IMR-90 (cell line): ENCODE measurements at regions not wholly inside any gene's neighbourhood (a gene's known extent, or its start where the extent isn't known, plus 50 kb on each side); places are given as distances from the start of the nearest gene placed in this dataset.

Experiments
- ATAC-seq: fragments of 200-7000 bp; cut with Tn5 transposase; 2 replicates; pipeline ENCODE4 v1.9.1; 2020; ENCODE audit warnings: low read depth, mild to moderate bottlenecking, moderate library complexity
- BruUV-seq: library from RNA; stranded (reverse); fragments of 400-500 nt; replicated peaks from 2 replicates; lab custom pipeline; 2021; lab: Mats Ljungman, UMichigan
- CTCF ChIA-PET: fragments of 300-600 bp; formaldehyde crosslinking; extraction: SDS; loops from one replicate; lab custom pipeline; 2021; ENCODE audit warnings: antibody characterized with exemption; lab: Yijun Ruan, JAX
- POLR2A ChIA-PET: fragments of 300-600 bp; sonication (Branson Sonifier 250); formaldehyde crosslinking; loops from one replicate; lab custom pipeline; 2022; ENCODE audit warnings: antibody characterized with exemption; ENCODE audit not compliant: unreplicated experiment; lab: Charles Lee
- DNase-seq: peaks from one replicate; pipeline ENCODE4 v3.0.0; 2013
- H2AFZ ChIP-seq: replicated peaks from 2 replicates; pipeline ENCODE3; 2013; ENCODE audit warnings: low read length, mild to moderate bottlenecking; ENCODE audit not compliant: poor library complexity
- H2AK5ac ChIP-seq: 2 replicates; pipeline ENCODE4 v1.6.1; 2013; ENCODE audit warnings: low read depth, low read length, inconsistent platforms
- H2AK9ac ChIP-seq: replicated peaks from 2 replicates; pipeline ENCODE3; 2013; ENCODE audit warnings: mild to moderate bottlenecking, low read depth, low read length, moderate library complexity; ENCODE audit not compliant: poor library complexity
- H2BK120ac ChIP-seq: 2 replicates; pipeline ENCODE4 v1.6.1; 2013; ENCODE audit warnings: low read depth, low read length, inconsistent platforms
- H2BK15ac ChIP-seq: 3 replicates; pipeline ENCODE4 v1.6.1; 2013; ENCODE audit warnings: low read depth, low read length, inconsistent platforms
- H2BK20ac ChIP-seq: 2 replicates; pipeline ENCODE4 v1.6.1; 2013; ENCODE audit warnings: low read depth, mild to moderate bottlenecking, inconsistent platforms, low read length, moderate library complexity
- H2BK5ac ChIP-seq: 2 replicates; pipeline ENCODE4 v1.6.1; 2013; ENCODE audit warnings: mild to moderate bottlenecking, low read depth, low read length, inconsistent platforms; ENCODE audit not compliant: poor library complexity, severe bottlenecking
- H3K14ac ChIP-seq: replicated peaks from 2 replicates; pipeline ENCODE4 v1.6.1; 2013; ENCODE audit warnings: low read depth, low read length, inconsistent platforms
- H3K18ac ChIP-seq: 2 replicates; pipeline ENCODE4 v1.6.1; 2013; ENCODE audit warnings: low read depth, low read length, control low read depth
- H3K23ac ChIP-seq: 2 replicates; pipeline ENCODE4 v1.6.1; 2013; ENCODE audit warnings: low read depth, low read length, inconsistent platforms
- H3K27ac ChIP-seq: 2 replicates; pipeline ENCODE4 v1.5.1; 2013; ENCODE audit warnings: mild to moderate bottlenecking, control low read depth, low read length; ENCODE audit not compliant: insufficient read depth
- H3K27me3 ChIP-seq: 2 replicates; pipeline ENCODE4 v1.6.1; 2013; ENCODE audit warnings: low read length; ENCODE audit not compliant: control insufficient read depth, insufficient read depth
- H3K36me3 ChIP-seq: 2 replicates; pipeline ENCODE4 v1.6.1; 2013; ENCODE audit warnings: low read length, mixed read lengths; ENCODE audit not compliant: control insufficient read depth, insufficient read depth
- H3K4ac ChIP-seq: 2 replicates; pipeline ENCODE4 v1.6.1; 2013; ENCODE audit warnings: low read depth, low read length, inconsistent platforms
- H3K4me1 ChIP-seq: 2 replicates; pipeline ENCODE4 v1.6.1; 2013; ENCODE audit warnings: low read length, mixed read lengths; ENCODE audit not compliant: control insufficient read depth, insufficient read depth
- H3K4me2 ChIP-seq: 2 replicates; pipeline ENCODE4 v1.6.1; 2013; ENCODE audit warnings: low read depth, mild to moderate bottlenecking, control low read depth, low read length, moderate library complexity
- H3K4me3 ChIP-seq: 2 replicates; pipeline ENCODE4 v1.5.1; 2013; ENCODE audit warnings: low read depth, mild to moderate bottlenecking, control low read depth, low read length, moderate library complexity; ENCODE audit not compliant: insufficient read depth
- H3K56ac ChIP-seq: 2 replicates; pipeline ENCODE4 v1.6.1; 2013; ENCODE audit warnings: low read length, inconsistent platforms; ENCODE audit not compliant: insufficient read depth; ENCODE audit errors: extremely low read depth
- H3K79me1 ChIP-seq, 2 experiments: 2 replicates each; pipeline ENCODE4 v1.6.1; 2013; ENCODE audit warnings: low read length in 2 of 2, inconsistent platforms in 1 of 2, low read depth in 1 of 2
- H3K9ac ChIP-seq: 2 replicates; pipeline ENCODE4 v1.6.1; 2013; ENCODE audit warnings: low read depth, low read length, control low read depth
- H3K9me1 ChIP-seq: 2 replicates; pipeline ENCODE4 v1.6.1; 2013; ENCODE audit warnings: low read length, inconsistent platforms; ENCODE audit not compliant: insufficient read depth
- H3K9me3 ChIP-seq: 2 replicates; pipeline ENCODE4 v1.6.1; 2013; ENCODE audit warnings: low read length; ENCODE audit not compliant: control insufficient read depth, insufficient read depth
- H4K20me1 ChIP-seq: 2 replicates; pipeline ENCODE4 v1.6.1; 2013; ENCODE audit warnings: low read length, inconsistent platforms; ENCODE audit not compliant: insufficient read depth
- H4K5ac ChIP-seq: 2 replicates; pipeline ENCODE4 v1.6.1; 2013; ENCODE audit warnings: mild to moderate bottlenecking, low read depth, low read length, control low read depth
- H4K8ac ChIP-seq, 2 experiments: 2 replicates each; pipeline ENCODE4 v1.6.1; 2013; ENCODE audit warnings: low read depth in 2 of 2, low read length in 2 of 2, control low read depth in 1 of 2, inconsistent platforms in 1 of 2
- H4K91ac ChIP-seq: 2 replicates; pipeline ENCODE4 v1.6.1; 2013; ENCODE audit warnings: low read depth, low read length, inconsistent platforms; ENCODE audit not compliant: insufficient read depth
- BHLHE40 ChIP-seq: fragments of 150-350 bp; IDR thresholded peaks from 2 replicates; pipeline ENCODE4 v1.6.1; 2016; ENCODE audit warnings: mild to moderate bottlenecking, low read depth, low read length
- CEBPB ChIP-seq: IDR thresholded peaks from 2 replicates; pipeline ENCODE4 v1.6.1; 2012; ENCODE audit warnings: low read depth, low read length, improper control_type of control experiment
- CHD1 ChIP-seq: IDR thresholded peaks from 2 replicates; pipeline ENCODE4 v1.6.1; 2012; ENCODE audit warnings: low read depth, low read length, improper control_type of control experiment
- CTCF ChIP-seq: conservative IDR thresholded peaks from 2 replicates; pipeline ENCODE4 v1.5.1; 2012; ENCODE audit warnings: mild to moderate bottlenecking, low read depth, low read length, improper control_type of control experiment
- ELK1 ChIP-seq: fragments of 150-350 bp; IDR thresholded peaks from 2 replicates; pipeline ENCODE4 v1.6.1; 2016; ENCODE audit warnings: low read depth, mild to moderate bottlenecking, low read length, moderate library complexity, borderline replicate concordance
- FOS ChIP-seq: fragments of 150-350 bp; IDR thresholded peaks from 2 replicates; pipeline ENCODE4 v1.6.1; 2016; ENCODE audit warnings: low read depth, low read length
- MAFK ChIP-seq: IDR thresholded peaks from 2 replicates; pipeline ENCODE4 v1.6.1; 2012; ENCODE audit warnings: low read depth, low read length, improper control_type of control experiment
- MAZ ChIP-seq: IDR thresholded peaks from 2 replicates; pipeline ENCODE4 v1.6.1; 2012; ENCODE audit warnings: low read depth, mild to moderate bottlenecking, low read length, improper control_type of control experiment, moderate library complexity, borderline replicate concordance
- MXI1 ChIP-seq: IDR thresholded peaks from 2 replicates; pipeline ENCODE4 v1.6.1; 2012; ENCODE audit warnings: low read depth, mild to moderate bottlenecking, low read length, moderate library complexity, borderline replicate concordance
- NFE2L2 ChIP-seq: fragments of 150-350 bp; IDR thresholded peaks from 2 replicates; pipeline ENCODE4 v1.6.1; 2016; ENCODE audit warnings: low read depth, mild to moderate bottlenecking, low read length
- POLR2A ChIP-seq: IDR thresholded peaks from 2 replicates; pipeline ENCODE4 v1.6.1; 2012; ENCODE audit warnings: mild to moderate bottlenecking, low read depth, low read length
- RAD21 ChIP-seq: IDR thresholded peaks from 2 replicates; pipeline ENCODE4 v1.6.1; 2012; ENCODE audit warnings: low read length, improper control_type of control experiment
- RCOR1 ChIP-seq: IDR thresholded peaks from 2 replicates; pipeline ENCODE4 v1.6.1; 2012; ENCODE audit warnings: mild to moderate bottlenecking, low read length, improper control_type of control experiment; ENCODE audit not compliant: insufficient replicate concordance
- RFX5 ChIP-seq: IDR thresholded peaks from 2 replicates; pipeline ENCODE4 v1.8.0; 2012; ENCODE audit warnings: low read depth, mild to moderate bottlenecking, low read length, moderate library complexity
- SMC3 ChIP-seq: fragments of 150-350 bp; IDR thresholded peaks from 2 replicates; pipeline ENCODE4 v1.6.1; 2016; ENCODE audit warnings: low read depth, mild to moderate bottlenecking, antibody characterized with exemption, low read length, moderate library complexity
- USF2 ChIP-seq: fragments of 150-350 bp; IDR thresholded peaks from 2 replicates; pipeline ENCODE4 v1.6.1; 2017; ENCODE audit warnings: mild to moderate bottlenecking, antibody characterized with exemption, low read length, low read depth
- WGBS, 2 experiments: methylation state at CpG; one replicate each; pipeline versions ENCODE4 v1.1.5 to v1.1.7; 2013; ENCODE audit warnings: missing lambda C conversion rate in 2 of 2; ENCODE audit not compliant: insufficient read length in 1 of 2; ENCODE audit errors: extremely low coverage in 2 of 2; 5-methylcytosine and 5-hydroxymethylcytosine counted together
- dilution Hi-C: fragments of 300-500 bp; cut with HindIII; formaldehyde crosslinking; loops from one replicate; pipeline ENCODE4 v1.14.3; 2018; ENCODE audit warnings: low sequenced_read_pairs; ENCODE audit not compliant: unreplicated experiment
- in situ Hi-C: fragments of 300-500 bp; cut with MboI; formaldehyde crosslinking; loops from 3 replicates; pipeline ENCODE4 v1.14.3; 2019; ENCODE audit warnings: low sequenced_read_pairs, inconsistent platforms, mixed read lengths
- intact Hi-C: fragments of 100-400 bp; cut with micrococcal nuclease; formaldehyde crosslinking; loops from 2 replicates; pipeline ENCODE4 v1.10.0; 2022

- no peak overlapping the region for H2BK5ac ChIP-seq
- no peaks in the 10 kb centered on the region for H4K20me1 ChIP-seq
- no peaks in the 10 kb centered on the region for H3K9me1 ChIP-seq
- in situ Hi-C loops: no loop called here
- no TSS peak for BruUV-seq
- no peak overlapping the region for H3K18ac ChIP-seq
- peaks cover 2% of the 10 kb centered on the region; the same call in 1 of the 2 replicates for H3K9me3 ChIP-seq
- no peaks in the 10 kb centered on the region for H3K36me3 ChIP-seq
- no peak overlapping the region for H3K27ac ChIP-seq
- no peak overlapping the region for H2AFZ ChIP-seq
- no peak overlapping the region for H3K4ac ChIP-seq
- no peak overlapping the region for H4K5ac ChIP-seq
- no peak overlapping the region for H2AK5ac ChIP-seq
- WGBS, 2 experiments: no CpG with 5 or more reads among the region's 2 CpGs
- no peak for TF ChIP-seq USF2
- no peak for TF ChIP-seq BHLHE40
- no peak for TF ChIP-seq SMC3
- TF ChIP-seq RCOR1: no peak
- no peak for TF ChIP-seq MXI1
- TF ChIP-seq RFX5: no peak
- TF ChIP-seq ELK1: no peak
- TF ChIP-seq CTCF: no peak
- no peak for TF ChIP-seq MAFK
- no peak for TF ChIP-seq POLR2A
- TF ChIP-seq CEBPB: no peak
- no peak for TF ChIP-seq FOS
- no peak for TF ChIP-seq MAZ
- no peak for TF ChIP-seq CHD1
- no peak for TF ChIP-seq RAD21
- no peak for TF ChIP-seq NFE2L2
- H3K27me3 ChIP-seq: peaks cover 3% of the 10 kb centered on the region; the same call in 1 of the 2 replicates
- H3K14ac ChIP-seq: no peak overlapping the region
- no peak overlapping the region for H4K8ac ChIP-seq
- no peak overlapping the region for H4K91ac ChIP-seq
- H3K4me1 ChIP-seq: no peaks in the 10 kb centered on the region
- no peak overlapping the region for H2BK120ac ChIP-seq
- H2AK9ac ChIP-seq: no peak overlapping the region
- H2BK20ac ChIP-seq: no peak overlapping the region
- ATAC-seq: no peak
- no peaks in the 10 kb centered on the region for H3K79me1 ChIP-seq
- H3K56ac ChIP-seq: no peak overlapping the region
- no peak overlapping the region for H3K4me2 ChIP-seq
- dilution Hi-C loops: no loop called here
- intact Hi-C loops: no loop called here
- ChIA-PET CTCF (no interaction called here), POLR2A (no interaction called here)
- H2BK15ac ChIP-seq: no peak overlapping the region
- no peak for DNase-seq
- no peak overlapping the region for H3K23ac ChIP-seq
- H3K9ac ChIP-seq: no peak overlapping the region
- H3K4me3 ChIP-seq: no peak overlapping the region
These were observed 54.4 kb downstream of the PABIR2 start for GRCh38 chrX:134742573-134742972.
